ENCODE measurements at regions not wholly inside any gene's neighbourhood (a gene's known extent, or its start where the extent isn't known, plus 50 kb on each side); places are given as distances from the start of the nearest gene placed in this dataset.
"Not testable (repeated sequence)": the region's sequence is repeated elsewhere in the genome, so short reads cannot be mapped to it uniquely, and the experiment has no call there.

- no peak for DNase-seq (ENCODE audit: low read depth in 2 of 2)
Measured at GRCh38 chr13:80680786-80681366, 339.9 kb upstream of the SPRY2 start.

GRCh38 chr13:80679423-80679822 lies 338.5 kb upstream of the SPRY2 start:
- no peak for DNase-seq (ENCODE audit: low read depth in 2 of 2)

DNA sequence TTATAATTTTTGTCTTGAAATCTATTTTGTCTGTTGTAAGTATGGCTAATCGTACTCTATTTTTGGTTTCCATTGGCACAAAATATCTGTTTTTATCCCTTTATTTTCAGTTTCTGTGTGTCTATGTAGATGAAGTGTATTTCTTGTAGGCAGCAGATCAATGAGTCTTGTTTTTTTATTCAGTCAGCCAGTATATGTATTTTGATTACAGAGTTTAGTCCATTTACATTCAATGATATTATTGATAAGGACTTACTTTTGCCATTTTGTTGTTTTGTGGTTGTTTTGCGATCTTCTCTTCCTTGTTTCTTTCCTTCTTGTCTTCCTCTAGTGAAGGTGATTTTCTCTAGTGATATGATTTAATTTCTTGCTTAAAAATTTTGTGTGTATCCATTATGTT lies 336.3 kb upstream of the SPRY2 start:
- no peak for DNase-seq (ENCODE audit: low read depth in 2 of 2)

DNA sequence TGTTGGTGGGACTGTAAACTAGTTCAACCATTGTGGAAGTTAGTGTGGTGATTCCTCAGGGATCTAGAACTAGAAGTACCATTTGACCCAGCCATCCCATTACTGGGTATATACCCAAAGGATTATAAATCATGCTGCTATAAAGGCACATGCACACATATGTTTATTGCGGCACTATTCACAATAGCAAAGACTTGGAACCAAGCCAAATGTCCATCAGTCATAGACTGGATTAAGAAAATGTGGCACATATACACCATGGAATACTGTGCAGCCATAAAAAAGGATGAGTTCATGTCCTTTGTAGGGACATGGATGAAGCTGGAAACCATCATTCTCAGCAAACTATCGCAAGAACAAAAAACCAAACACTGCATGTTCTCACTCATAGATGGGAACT lies 334.5 kb upstream of the SPRY2 start:
- DNase-seq (ENCODE audit: low read depth in 2 of 2) = not testable (repeated sequence)

- DNase-seq (ENCODE audit: low read depth in 2 of 2) = no peak
Measured at GRCh38 chr13:80671773-80672172, 330.8 kb upstream of the SPRY2 start.

GRCh38 chr13:80669112-80669511 lies 328.2 kb upstream of the SPRY2 start:
- DNase-seq (ENCODE audit: low read depth in 2 of 2) = no peak

DNA sequence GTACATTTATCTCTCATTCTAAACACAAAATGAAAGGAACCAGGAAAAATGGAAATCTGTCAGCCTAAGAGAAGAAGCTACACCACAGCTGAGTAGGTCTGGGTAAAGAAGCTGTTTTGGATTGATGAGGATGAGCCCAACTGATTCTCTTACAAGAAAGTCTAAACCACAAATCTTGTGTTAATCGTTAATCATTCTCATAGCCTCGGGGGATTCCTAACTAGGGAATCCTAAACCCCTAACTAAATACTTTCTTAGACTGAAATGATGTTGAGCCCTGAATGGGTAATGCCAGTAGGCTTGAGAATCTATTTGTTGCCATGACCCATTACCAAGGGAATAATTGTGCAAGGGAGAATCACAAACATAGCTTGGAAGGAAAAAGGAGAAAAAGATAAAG lies 327.5 kb upstream of the SPRY2 start:
- no peak for DNase-seq (ENCODE audit: low read depth in 2 of 2)

DNA sequence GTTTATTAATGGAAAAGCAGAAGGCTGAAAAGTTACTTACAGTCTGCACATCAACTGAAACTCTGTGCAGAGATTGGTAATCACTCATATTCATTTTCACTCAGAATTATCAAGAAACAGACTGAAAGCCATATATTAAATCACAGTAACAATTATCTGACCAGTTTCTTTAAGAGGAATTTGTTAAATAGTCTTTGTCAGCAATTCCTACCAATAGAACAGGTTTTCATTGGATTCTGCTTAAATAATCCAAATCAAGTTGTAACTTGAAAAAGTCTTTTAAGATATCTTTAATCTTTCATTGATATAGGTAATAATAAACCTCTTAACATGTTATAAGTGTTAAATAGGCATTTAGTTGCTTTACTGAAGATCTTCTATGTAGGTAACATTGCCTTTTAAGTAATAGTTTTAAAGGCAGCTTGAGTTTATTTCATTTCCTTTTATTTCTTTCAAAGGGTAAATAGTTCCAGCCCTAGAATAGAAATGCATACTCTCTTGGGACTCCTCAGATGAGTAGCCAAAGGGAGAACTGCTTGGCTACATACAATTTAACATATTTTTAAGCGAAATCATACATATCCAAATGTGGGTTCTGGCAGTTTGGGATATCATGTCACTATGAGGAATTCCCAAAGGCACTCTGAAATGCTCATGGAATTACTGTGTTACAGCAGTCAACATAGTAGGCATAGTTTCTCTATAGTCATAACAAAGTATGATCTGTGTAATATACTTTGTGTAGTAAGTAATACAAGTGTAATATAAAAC lies 326.0 kb upstream of the SPRY2 start:
- DNase-seq (ENCODE audit: low read depth in 2 of 2) = no peak

GRCh38 chr13:80665792-80666333 lies 324.9 kb upstream of the SPRY2 start:
- DNase-seq (ENCODE audit: low read depth in 2 of 2) = no peak

DNA sequence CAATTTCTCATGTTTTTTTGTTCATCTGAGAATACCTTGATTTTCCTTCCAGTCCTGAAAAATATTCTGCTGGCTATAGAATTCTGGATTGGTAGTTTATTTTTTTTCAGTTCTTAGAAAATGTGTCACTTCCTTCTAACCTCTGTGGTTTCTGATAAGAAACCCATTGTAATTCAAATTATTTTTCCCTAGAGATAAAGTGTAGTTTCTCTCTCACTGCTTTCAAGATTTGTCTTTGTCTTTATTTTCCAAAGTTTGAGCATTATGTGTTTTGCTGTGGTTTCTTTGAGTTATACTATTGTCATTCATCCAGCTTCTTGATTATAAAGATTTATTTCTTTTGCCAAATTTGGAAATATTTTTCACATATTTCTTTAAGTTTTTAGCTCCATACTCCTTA lies 324.0 kb upstream of the SPRY2 start:
- DNase-seq (ENCODE audit: low read depth in 2 of 2) = no peak

GRCh38 chr13:80663788-80664187 lies 322.9 kb upstream of the SPRY2 start:
- no peak for DNase-seq (ENCODE audit: low read depth in 2 of 2)

GRCh38 chr13:80658705-80659104 lies 317.8 kb upstream of the SPRY2 start:
- DNase-seq (ENCODE audit: low read depth in 2 of 2) = no peak

DNA sequence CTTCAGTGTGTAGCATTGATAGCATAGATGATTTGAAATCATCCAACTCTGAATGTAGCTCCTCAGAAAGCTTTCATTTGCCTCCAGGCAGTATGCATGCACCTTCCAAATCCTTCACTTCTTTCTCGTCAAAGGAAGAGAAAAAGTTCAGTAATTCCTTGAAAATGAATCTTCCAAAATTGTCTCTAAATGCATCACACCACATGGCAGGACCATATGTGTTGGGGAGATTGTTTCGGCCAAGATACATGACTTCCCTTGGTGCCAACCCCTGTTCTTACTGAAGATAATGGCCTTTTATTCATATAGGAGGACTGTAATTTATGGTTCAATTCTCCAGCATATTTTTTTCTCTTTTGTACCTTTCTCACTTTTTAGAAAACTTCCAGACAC lies 315.6 kb upstream of the SPRY2 start:
- DNase-seq (ENCODE audit: low read depth in 2 of 2) = no peak

GRCh38 chr13:80655778-80656511 lies 315.0 kb upstream of the SPRY2 start:
- DNase-seq (ENCODE audit: low read depth in 2 of 2) = no peak

DNA sequence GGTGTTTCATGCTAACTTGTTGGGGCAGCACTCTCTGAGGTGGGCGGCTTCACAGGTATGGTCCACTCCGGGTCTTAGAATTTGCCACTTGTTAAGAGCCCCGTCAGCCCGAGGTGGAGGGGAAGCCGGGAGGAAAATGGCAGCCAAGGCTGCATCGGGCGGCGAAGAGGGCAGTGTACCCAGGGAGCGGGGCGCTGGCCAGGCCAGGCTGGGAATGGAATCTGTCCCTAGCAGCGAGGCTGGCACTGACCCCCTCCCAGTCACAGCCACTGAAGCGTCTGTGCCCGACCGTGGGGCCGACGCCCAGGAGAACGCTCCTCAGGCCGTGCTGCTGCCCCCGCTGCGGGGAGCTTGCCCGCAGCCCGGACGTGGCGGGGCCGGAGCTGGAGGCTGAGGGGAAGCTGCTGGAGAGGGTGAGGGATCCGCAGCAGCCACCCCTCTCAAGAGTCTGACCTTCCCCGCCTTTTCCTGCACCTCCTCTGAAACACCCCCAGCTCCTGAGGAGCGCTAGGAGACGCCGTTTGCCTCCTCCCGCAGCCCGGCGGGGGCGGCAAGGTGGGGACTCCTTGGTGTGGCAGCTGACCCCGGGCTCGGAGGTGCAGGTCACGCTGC lies 313.8 kb upstream of the SPRY2 start:
- DNase-seq (ENCODE audit: low read depth in 2 of 2) = no peak

GRCh38 chr13:80649274-80649673 lies 308.3 kb upstream of the SPRY2 start:
- DNase-seq (ENCODE audit: low read depth in 2 of 2) = no peak

GRCh38 chr13:80642641-80643040 lies 301.7 kb upstream of the SPRY2 start:
- DNase-seq (ENCODE audit: low read depth in 2 of 2) = no peak

DNA sequence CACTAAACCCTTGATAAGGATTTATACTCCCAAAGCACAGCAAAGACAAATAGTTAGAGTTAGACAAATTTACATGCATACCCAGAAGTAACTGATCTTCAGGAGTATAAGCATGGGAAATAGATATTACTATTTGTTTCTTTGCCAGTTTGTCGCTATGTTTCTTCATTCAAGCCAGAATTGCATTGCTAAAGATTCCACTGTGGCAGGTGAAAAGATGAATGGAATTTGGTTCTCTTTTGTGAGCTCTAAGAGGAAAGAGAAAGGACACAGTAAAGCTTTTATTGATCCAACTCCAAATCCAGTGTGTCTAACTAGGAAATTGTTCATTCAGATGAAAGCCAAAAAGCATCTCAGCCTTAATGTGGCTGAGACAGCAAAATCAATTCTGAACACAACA lies 292.3 kb upstream of the SPRY2 start:
- DNase-seq (ENCODE audit: low read depth in 2 of 2) = no peak

GRCh38 chr13:80630685-80631121 lies 289.8 kb upstream of the SPRY2 start:
- no peak for DNase-seq (ENCODE audit: low read depth in 2 of 2)

DNA sequence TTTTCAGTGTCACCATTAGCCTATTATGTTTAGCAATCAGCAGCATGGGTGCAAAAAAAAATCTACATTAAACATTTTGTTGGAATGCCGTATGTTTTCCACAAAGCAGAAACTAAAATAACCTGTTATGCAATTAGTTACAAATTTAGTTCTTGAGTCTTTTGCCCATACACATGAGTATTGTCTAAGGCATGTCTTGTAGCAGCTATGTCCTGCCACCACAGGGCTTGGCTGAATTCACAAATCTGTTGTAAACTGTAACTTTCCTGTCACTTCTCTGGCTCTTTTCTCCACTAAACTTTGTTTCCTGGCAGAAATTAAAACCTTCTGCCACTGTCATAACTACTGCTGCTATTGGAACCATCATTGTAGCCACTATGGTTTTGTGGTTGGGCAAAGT lies 277.9 kb upstream of the SPRY2 start:
- no peak for DNase-seq (ENCODE audit: low read depth in 2 of 2)

DNA sequence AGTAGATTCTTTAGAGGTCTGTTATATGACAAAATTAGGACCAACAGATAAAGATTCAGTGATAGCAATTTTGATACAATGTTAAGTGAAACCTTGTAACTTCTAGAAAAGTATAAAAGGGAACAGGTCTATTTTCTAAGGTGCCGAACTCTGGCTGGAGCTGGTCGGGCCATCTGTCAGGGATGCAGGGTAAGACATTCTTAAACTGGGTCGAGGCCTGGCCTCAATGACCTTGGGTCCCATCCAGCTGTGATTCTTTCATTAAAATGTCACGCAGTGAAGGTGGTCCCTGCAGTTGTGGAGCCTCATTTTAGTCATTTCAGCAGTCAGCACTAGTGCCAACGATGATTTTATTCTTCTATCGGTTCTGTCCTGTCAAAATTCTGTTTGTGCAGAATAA lies 271.9 kb upstream of the SPRY2 start:
- no peak for DNase-seq (ENCODE audit: low read depth in 2 of 2)

- no peak for DNase-seq (ENCODE audit: low read depth in 2 of 2)
Measured at GRCh38 chr13:80611310-80611709, 270.4 kb upstream of the SPRY2 start.
